Right atrium auricular region (tissue), 2 donors: ENCODE measurements at regions not wholly inside any gene's neighbourhood (a gene's known extent, or its start where the extent isn't known, plus 50 kb on each side); places are given as distances from the start of the nearest gene placed in this dataset.

Source experiments
- DNase-seq: peaks from one replicate; pipeline ENCODE4 v3.0.0-alpha.2; 2019; ENCODE audit warnings: low spot score
- H3K27ac ChIP-seq, 2 donors: fragments of 200-600 bp; sonication (generic); 1 replicate in 1 of 2; 2 replicates in 1 of 2; pipeline ENCODE4 v1.5.1; 2016 to 2019
- H3K27me3 ChIP-seq, 2 donors: fragments of 200-600 bp; sonication (generic); one replicate each; pipeline versions ENCODE4 v1.5.1 to v1.6.0; 2017 to 2019
- H3K36me3 ChIP-seq: fragments of 200-600 bp; sonication (generic); one replicate; pipeline ENCODE4 v1.5.1; 2016
- H3K4me1 ChIP-seq, 2 donors: fragments of 200-600 bp; sonication (generic); one replicate each; pipeline versions ENCODE4 v1.5.1 to v1.6.0; 2017 to 2019
- H3K4me3 ChIP-seq, 2 donors: fragments of 200-600 bp; sonication (generic); 1 replicate in 1 of 2; 2 replicates in 1 of 2; pipeline ENCODE4 v1.5.1; 2017 to 2019; ENCODE audit warnings: mild to moderate bottlenecking in 1 of 2, moderate library complexity in 1 of 2
- H3K9me3 ChIP-seq, 2 donors: fragments of 200-600 bp; sonication (generic); one replicate each; pipeline ENCODE4 v1.5.1; 2019
- TF ChIP-seq, protein P1 (sequence below), 2 donors: fragments of 200-600 bp; sonication (generic); IDR thresholded peaks; one replicate each; pipeline ENCODE4 v1.5.1; 2019; ENCODE audit warnings: antibody characterized with exemption in 2 of 2

DNA sequence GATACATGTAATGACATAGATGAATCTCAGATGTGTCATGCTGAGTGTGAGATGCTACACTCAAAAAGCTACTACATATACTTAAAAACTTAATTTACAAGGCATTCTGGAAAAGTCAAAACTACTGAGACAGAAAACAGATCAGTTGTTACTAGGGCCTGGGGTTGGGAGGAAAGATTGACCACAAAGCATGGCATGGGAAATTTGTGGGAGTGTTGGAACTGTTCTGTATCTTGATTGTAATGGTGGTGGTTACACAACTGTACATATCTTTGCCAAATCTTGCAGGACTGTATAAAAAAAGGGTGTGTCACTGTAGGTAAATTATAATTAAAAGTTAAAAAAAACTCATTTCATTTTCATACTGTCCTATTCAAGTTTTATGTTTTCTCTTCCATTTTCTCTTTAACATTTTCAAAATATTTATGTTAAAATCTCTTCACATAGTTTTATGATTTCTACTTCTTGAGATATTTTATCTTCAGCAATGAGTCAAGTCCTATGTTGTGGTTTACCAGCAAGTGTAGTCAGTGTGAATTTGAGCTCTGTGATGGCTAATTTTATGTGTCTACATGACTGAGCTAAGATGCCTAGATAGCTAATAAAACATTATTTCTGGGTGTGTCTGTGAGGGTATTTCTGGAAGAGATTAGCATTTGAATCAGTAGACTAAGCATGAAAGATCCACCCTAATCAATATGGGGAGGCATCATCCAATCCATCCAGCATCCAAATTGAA lies 58.6 kb upstream of the VRK2 start:
- no peaks in the 10 kb centered on the region for H3K36me3 ChIP-seq
- TF ChIP-seq, protein P1, sequence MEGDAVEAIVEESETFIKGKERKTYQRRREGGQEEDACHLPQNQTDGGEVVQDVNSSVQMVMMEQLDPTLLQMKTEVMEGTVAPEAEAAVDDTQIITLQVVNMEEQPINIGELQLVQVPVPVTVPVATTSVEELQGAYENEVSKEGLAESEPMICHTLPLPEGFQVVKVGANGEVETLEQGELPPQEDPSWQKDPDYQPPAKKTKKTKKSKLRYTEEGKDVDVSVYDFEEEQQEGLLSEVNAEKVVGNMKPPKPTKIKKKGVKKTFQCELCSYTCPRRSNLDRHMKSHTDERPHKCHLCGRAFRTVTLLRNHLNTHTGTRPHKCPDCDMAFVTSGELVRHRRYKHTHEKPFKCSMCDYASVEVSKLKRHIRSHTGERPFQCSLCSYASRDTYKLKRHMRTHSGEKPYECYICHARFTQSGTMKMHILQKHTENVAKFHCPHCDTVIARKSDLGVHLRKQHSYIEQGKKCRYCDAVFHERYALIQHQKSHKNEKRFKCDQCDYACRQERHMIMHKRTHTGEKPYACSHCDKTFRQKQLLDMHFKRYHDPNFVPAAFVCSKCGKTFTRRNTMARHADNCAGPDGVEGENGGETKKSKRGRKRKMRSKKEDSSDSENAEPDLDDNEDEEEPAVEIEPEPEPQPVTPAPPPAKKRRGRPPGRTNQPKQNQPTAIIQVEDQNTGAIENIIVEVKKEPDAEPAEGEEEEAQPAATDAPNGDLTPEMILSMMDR (IDR thresholded peaks at IDR 0.05) = no peak
- no peaks in the 10 kb centered on the region for H3K9me3 ChIP-seq
- no peak for DNase-seq
- no peaks in the 10 kb centered on the region for H3K4me1 ChIP-seq
- H3K4me3 ChIP-seq = no peak overlapping the region
- H3K27ac ChIP-seq = no peak overlapping the region
- no peaks in the 10 kb centered on the region for H3K27me3 ChIP-seq

DNA sequence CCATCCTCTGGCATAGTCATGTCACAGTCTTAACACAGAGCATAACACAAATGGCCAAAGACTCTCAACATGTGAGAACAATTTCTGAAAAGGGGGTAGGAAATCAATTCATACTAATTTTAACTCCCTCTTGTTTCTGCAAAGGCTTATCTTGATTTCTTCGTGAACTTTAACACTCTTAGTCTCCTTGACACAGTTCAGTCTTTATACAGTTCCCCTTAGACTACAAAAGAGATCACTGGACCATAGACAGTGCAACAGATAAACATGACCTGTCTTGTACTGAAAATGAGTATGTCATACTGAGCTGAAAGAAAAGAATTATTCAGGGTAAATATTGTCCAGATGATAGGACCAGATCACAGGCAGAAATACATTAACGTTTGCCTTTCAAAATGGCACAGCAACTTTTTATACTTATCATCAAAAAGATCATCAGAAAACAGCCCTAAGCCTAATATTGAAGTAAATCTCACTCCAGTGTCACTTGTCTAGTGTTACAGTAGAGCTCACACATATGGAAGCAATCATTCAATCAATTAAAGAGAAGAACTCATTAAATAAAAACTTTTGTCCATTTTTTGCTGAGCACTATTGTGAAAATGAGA lies 56.4 kb upstream of the VRK2 start:
- no peaks in the 10 kb centered on the region for H3K27me3 ChIP-seq
- H3K4me3 ChIP-seq = no peak overlapping the region
- TF ChIP-seq, protein P1 (IDR thresholded peaks at IDR 0.05) = no peak
- no peaks in the 10 kb centered on the region for H3K36me3 ChIP-seq
- H3K27ac ChIP-seq = no peak overlapping the region
- H3K4me1 ChIP-seq = no peaks in the 10 kb centered on the region
- no peaks in the 10 kb centered on the region for H3K9me3 ChIP-seq
- no peak for DNase-seq
